ENCODE measurements at regions not wholly inside any gene's neighbourhood (a gene's known extent, or its start where the extent isn't known, plus 50 kb on each side); places are given as distances from the start of the nearest gene placed in this dataset.

DNA sequence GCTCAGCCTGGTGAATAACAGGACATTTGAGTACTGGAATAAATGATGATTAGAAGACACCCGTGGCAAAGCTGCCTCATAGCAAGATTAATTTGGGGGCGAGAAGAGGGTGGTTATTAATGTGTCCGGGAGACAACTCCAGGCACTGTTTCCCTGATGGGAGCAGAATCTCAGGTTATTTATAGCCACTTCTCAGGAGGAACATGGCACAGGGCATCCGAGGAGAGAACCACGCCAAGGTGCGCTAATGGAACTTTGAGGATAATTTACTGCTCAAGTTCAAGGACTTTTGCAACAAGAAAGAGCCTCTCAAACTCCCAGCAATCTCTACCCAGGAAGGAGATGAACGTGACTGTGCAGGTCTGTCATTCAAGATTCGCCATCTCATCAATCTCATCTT, 362.5 kb upstream of the ERCC4 start:
- H4K20me1 ChIP-seq (ENCODE audit: insufficient read depth, low read length) = no peaks in the 10 kb centered on the region
- no peaks in the 10 kb centered on the region for H3K79me2 ChIP-seq (ENCODE audit: low read length)
- no peaks in the 10 kb centered on the region for H3K4me1 ChIP-seq (ENCODE audit: low read length)
- no peaks in the 10 kb centered on the region for H3K9me3 ChIP-seq (ENCODE audit: insufficient read depth, low read length)
- no peak overlapping the region for H2AFZ ChIP-seq (ENCODE audit: low read depth, low read length)
- no peak for TF ChIP-seq EZH2phosphoT487 (IDR thresholded peaks at IDR 0.05; ENCODE audit: low read depth)
- TF ChIP-seq, protein P1, sequence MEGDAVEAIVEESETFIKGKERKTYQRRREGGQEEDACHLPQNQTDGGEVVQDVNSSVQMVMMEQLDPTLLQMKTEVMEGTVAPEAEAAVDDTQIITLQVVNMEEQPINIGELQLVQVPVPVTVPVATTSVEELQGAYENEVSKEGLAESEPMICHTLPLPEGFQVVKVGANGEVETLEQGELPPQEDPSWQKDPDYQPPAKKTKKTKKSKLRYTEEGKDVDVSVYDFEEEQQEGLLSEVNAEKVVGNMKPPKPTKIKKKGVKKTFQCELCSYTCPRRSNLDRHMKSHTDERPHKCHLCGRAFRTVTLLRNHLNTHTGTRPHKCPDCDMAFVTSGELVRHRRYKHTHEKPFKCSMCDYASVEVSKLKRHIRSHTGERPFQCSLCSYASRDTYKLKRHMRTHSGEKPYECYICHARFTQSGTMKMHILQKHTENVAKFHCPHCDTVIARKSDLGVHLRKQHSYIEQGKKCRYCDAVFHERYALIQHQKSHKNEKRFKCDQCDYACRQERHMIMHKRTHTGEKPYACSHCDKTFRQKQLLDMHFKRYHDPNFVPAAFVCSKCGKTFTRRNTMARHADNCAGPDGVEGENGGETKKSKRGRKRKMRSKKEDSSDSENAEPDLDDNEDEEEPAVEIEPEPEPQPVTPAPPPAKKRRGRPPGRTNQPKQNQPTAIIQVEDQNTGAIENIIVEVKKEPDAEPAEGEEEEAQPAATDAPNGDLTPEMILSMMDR (IDR thresholded peaks at IDR 0.05; ENCODE audit: low read depth, low read length) = no peak
- H3K4me3 ChIP-seq (ENCODE audit: low read length) = no peak overlapping the region
- no peak overlapping the region for H3K4me2 ChIP-seq (ENCODE audit: low read length)
- no peak overlapping the region for H3K27ac ChIP-seq (ENCODE audit: low read length)
- H3K9ac ChIP-seq (ENCODE audit: low read length) = no peak overlapping the region
- no peaks in the 10 kb centered on the region for H3K36me3 ChIP-seq (replicated peaks; ENCODE audit: low read depth, low read length)
- peaks cover 12% of the 10 kb centered on the region; the same call in 1 of the 2 replicates for H3K27me3 ChIP-seq (ENCODE audit: low read depth, low read length)

DNA sequence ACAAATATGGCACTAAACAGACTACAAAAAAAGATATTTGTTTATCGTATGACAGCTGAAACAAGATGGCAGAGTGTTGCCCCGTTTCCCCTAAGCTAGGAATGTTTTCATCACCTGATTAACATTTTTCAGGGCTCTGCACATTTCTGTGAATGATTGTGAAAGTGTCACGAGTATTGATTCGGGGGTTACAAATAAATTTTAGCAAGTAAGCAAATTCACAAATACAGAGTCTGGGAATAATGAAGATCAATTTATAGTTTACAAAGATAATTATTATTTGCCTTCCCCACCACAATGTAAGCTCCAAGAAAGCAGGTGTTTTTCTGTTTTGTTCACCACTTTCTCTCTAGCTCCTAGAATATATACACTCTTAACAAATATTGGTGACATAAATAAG, 361.2 kb upstream of the ERCC4 start:
- no peak overlapping the region for H2AFZ ChIP-seq (ENCODE audit: low read depth, low read length)
- no peak overlapping the region for H3K4me2 ChIP-seq (ENCODE audit: low read length)
- no peaks in the 10 kb centered on the region for H3K36me3 ChIP-seq (replicated peaks; ENCODE audit: low read depth, low read length)
- TF ChIP-seq, protein P1 (IDR thresholded peaks at IDR 0.05; ENCODE audit: low read depth, low read length) = no peak
- TF ChIP-seq EZH2phosphoT487 (IDR thresholded peaks at IDR 0.05; ENCODE audit: low read depth) = no peak
- H3K4me3 ChIP-seq (ENCODE audit: low read length) = no peak overlapping the region
- H3K9me3 ChIP-seq (ENCODE audit: insufficient read depth, low read length) = no peaks in the 10 kb centered on the region
- no peaks in the 10 kb centered on the region for H4K20me1 ChIP-seq (ENCODE audit: insufficient read depth, low read length)
- H3K4me1 ChIP-seq (ENCODE audit: low read length) = no peaks in the 10 kb centered on the region
- no peak overlapping the region for H3K27ac ChIP-seq (ENCODE audit: low read length)
- H3K79me2 ChIP-seq (ENCODE audit: low read length) = no peaks in the 10 kb centered on the region
- peaks cover 12% of the 10 kb centered on the region; the same call in 1 of the 2 replicates for H3K27me3 ChIP-seq (ENCODE audit: low read depth, low read length)
- H3K9ac ChIP-seq (ENCODE audit: low read length) = no peak overlapping the region

DNA sequence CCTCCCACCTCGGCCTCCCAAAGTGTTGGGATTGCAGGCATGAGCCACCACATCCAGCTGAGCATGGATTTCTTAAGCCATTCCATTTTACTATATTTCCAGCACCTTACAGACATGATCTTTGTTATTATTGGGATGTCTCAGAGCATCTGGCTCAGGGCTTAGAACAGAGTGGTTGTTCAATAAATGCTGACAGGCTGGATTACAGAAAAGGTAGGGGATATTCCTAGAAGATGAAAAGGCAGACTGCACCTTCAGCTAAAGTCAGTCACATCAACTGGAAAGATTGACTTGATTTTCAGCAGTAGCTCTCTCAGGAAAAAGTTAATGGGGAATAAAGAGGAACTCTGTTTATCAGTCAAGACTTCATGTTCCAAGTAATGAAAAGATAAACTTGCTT, 360.3 kb upstream of the ERCC4 start:
- no peaks in the 10 kb centered on the region for H4K20me1 ChIP-seq (ENCODE audit: insufficient read depth, low read length)
- H2AFZ ChIP-seq (ENCODE audit: low read depth, low read length) = no peak overlapping the region
- H3K4me1 ChIP-seq (ENCODE audit: low read length) = no peaks in the 10 kb centered on the region
- no peak overlapping the region for H3K4me3 ChIP-seq (ENCODE audit: low read length)
- TF ChIP-seq EZH2phosphoT487 (IDR thresholded peaks at IDR 0.05; ENCODE audit: low read depth) = no peak
- TF ChIP-seq, protein P1 (IDR thresholded peaks at IDR 0.05; ENCODE audit: low read depth, low read length) = no peak
- H3K4me2 ChIP-seq (ENCODE audit: low read length) = no peak overlapping the region
- H3K27me3 ChIP-seq (ENCODE audit: low read depth, low read length) = peaks cover 12% of the 10 kb centered on the region; the same call in 1 of the 2 replicates
- no peak overlapping the region for H3K27ac ChIP-seq (ENCODE audit: low read length)
- H3K9me3 ChIP-seq (ENCODE audit: insufficient read depth, low read length) = no peaks in the 10 kb centered on the region
- H3K36me3 ChIP-seq (replicated peaks; ENCODE audit: low read depth, low read length) = no peaks in the 10 kb centered on the region
- no peaks in the 10 kb centered on the region for H3K79me2 ChIP-seq (ENCODE audit: low read length)
- no peak overlapping the region for H3K9ac ChIP-seq (ENCODE audit: low read length)

DNA sequence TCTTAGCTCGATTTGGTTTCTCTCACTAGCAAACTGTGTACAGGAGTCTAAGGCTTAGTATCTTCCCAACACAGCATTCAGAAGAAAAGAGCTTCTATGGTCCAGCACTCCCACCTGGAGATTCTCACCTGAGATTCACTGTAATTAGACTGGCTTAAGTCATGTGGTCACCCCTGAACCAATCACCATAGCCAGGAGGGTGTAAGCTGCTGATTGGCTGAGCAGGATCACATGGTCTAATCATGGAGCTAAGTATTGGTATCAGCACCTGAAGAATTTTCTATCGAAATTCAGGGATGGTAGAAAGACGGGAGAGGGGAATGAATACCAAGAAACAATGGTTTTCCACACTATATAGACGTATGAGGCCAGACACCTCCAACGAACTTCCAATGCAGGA, 359.8 kb upstream of the ERCC4 start:
- Histone ChIP-seq H3K27ac (ENCODE audit: low read length) (no peak overlapping the region), H3K4me3 (ENCODE audit: low read length) (no peak overlapping the region), H3K9ac (ENCODE audit: low read length) (no peak overlapping the region), H3K4me1 (ENCODE audit: low read length) (no peaks in the 10 kb centered on the region), H3K79me2 (ENCODE audit: low read length) (no peaks in the 10 kb centered on the region), H3K36me3 (replicated peaks; ENCODE audit: low read depth, low read length) (no peaks in the 10 kb centered on the region), H3K9me3 (ENCODE audit: insufficient read depth, low read length) (no peaks in the 10 kb centered on the region), H4K20me1 (ENCODE audit: insufficient read depth, low read length) (no peaks in the 10 kb centered on the region), H2AFZ (ENCODE audit: low read depth, low read length) (no peak overlapping the region), H3K27me3 (ENCODE audit: low read depth, low read length) (peaks cover 12% of the 10 kb centered on the region; the same call in 1 of the 2 replicates), H3K4me2 (ENCODE audit: low read length) (no peak overlapping the region)
- no peak for TF ChIP-seq EZH2phosphoT487 (IDR thresholded peaks at IDR 0.05; ENCODE audit: low read depth)

Data from OCI-LY3 (cell line).